ENCODE measurements at regions not wholly inside any gene's neighbourhood (a gene's known extent, or its start where the extent isn't known, plus 50 kb on each side); places are given as distances from the start of the nearest gene placed in this dataset.

GRCh38 chr3:21960033-21960432, 209.0 kb upstream of the ZNF385D start (continued):
- TF ChIP-seq SIX5 (IDR thresholded peaks at IDR 0.05; ENCODE audit: low read depth, low read length) = no peak
- no peak for TF ChIP-seq TAF1 (IDR thresholded peaks at IDR 0.05; ENCODE audit: low read depth, low read length)

Measured in H1 (cell line).